Stimulated activated memory B cell treated with anti-CD40 and anti-IgM and Interleukin-4, amounts not matched to agents 10 μg/mL and 1 μg/mL and 100 μg/mL, for 72 hours (primary cell): ENCODE measurements at regions not wholly inside any gene's neighbourhood (a gene's known extent, or its start where the extent isn't known, plus 50 kb on each side); places are given as distances from the start of the nearest gene placed in this dataset.
"Not testable (repeated sequence)": the region's sequence is repeated elsewhere in the genome, so short reads cannot be mapped to it uniquely, and the experiment has no call there.

ENCODE experiments used
- ATAC-seq: fragments of 150-1000 bp; cut with Tn5 transposase; 2 replicates; pipeline ENCODE4 v1.10.0; 2021
- H3K27ac Mint-ChIP-seq: one replicate; pipeline ENCODE4 v1.8.0; 2022; ENCODE audit warnings: mild to moderate bottlenecking, mixed read lengths
- H3K27me3 Mint-ChIP-seq: one replicate; pipeline ENCODE4 v1.8.0; 2022; ENCODE audit warnings: mixed read lengths
- H3K36me3 Mint-ChIP-seq: one replicate; pipeline ENCODE4 v1.8.0; 2022; ENCODE audit warnings: mixed read lengths
- H3K4me1 Mint-ChIP-seq: one replicate; pipeline ENCODE4 v1.8.0; 2022; ENCODE audit warnings: mixed read lengths
- H3K4me3 Mint-ChIP-seq: one replicate; pipeline ENCODE4 v1.8.0; 2022; ENCODE audit warnings: mild to moderate bottlenecking, moderate library complexity, mixed read lengths
- H3K9me3 Mint-ChIP-seq: one replicate; pipeline ENCODE4 v1.8.0; 2022; ENCODE audit warnings: mixed read lengths

DNA sequence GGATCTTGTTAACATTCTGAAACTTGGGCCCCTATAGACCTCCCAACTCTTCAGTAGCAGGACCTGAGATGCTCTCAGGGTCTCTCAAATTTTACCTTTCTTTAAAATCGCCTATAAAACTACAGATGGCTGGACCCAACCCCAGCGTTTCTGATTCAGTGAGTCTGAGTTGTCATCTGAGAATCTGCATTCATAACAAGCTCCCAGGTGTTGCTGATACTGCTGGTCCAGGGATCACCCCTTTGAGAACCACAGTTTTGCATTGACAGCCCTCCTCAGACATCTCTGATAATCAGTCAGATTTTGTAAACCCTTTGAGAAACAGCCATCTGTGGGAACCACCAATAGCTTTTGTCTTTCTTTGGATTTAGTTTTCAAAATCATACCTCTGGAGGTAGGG lies 315.8 kb downstream of the CYRIA start:
- Mint-ChIP-seq H3K36me3 (no peaks in the 10 kb centered on the region), H3K4me3 (no peak overlapping the region), H3K9me3 (peaks cover 17% of the 10 kb centered on the region), H3K27me3 (no peaks in the 10 kb centered on the region), H3K27ac (no peak overlapping the region), H3K4me1 (no peaks in the 10 kb centered on the region)
- ATAC-seq, result no peak

DNA sequence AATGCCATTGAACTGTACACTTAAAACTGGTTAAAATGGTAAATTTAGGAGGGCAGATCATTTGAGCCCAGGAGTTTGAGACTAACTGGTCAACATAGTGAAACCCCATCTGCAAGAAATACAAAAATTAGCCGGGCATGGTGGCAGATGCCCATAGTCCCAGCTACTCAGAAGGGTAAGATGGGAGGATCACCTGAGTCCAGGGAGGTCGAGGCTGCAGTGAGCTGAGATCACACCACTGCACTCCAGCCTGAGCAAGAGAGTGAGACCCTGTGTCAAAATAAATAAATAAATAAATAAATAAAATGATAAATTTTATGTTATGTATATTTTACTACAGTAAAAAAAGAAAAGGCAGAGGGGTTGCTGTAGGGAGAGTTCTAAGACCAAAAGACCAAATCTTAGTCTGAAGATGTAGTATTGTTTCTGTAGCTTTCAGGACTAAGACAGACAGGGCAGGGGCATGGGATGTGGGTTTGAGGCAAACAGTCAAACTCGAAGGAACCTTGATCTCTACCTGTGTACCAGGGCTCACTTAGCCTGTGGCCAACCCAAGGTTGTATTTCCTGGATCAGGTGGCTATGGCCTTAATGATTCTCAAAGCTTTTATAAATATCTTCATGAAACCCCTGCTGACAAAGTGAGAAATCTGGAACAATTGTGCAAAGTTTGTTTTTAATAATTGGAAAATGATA lies 316.7 kb downstream of the CYRIA start:
- no peaks in the 10 kb centered on the region for H3K36me3 Mint-ChIP-seq
- ATAC-seq, result no peak
- no peak overlapping the region for H3K4me3 Mint-ChIP-seq
- peaks cover 15% of the 10 kb centered on the region for H3K9me3 Mint-ChIP-seq
- H3K4me1 Mint-ChIP-seq, result no peaks in the 10 kb centered on the region
- no peak overlapping the region for H3K27ac Mint-ChIP-seq
- H3K27me3 Mint-ChIP-seq, result no peaks in the 10 kb centered on the region

DNA sequence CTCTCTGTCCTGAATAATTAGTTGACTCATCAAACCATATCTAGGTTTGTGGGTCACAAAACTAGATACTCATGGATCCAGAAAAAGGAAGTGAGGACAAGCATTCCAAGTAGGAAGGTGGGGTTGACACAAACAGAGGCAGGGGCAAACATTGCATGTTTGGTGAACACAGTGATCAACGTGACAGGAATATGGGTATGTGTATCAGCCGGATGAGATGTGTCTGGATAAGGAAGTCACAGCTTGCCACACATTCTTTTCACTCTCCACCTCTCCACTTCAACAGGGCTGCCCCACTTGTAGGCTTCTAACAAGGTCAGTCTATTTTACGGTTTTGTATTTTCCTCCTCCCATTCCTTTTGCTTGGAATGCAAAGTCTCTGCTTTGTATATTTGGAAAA lies 319.0 kb downstream of the CYRIA start:
- H3K4me1 Mint-ChIP-seq, result no peaks in the 10 kb centered on the region
- H3K27me3 Mint-ChIP-seq, result no peaks in the 10 kb centered on the region
- H3K27ac Mint-ChIP-seq, result no peak overlapping the region
- no peak overlapping the region for H3K4me3 Mint-ChIP-seq
- ATAC-seq, result no peak
- H3K9me3 Mint-ChIP-seq, result peaks cover 11% of the 10 kb centered on the region
- no peaks in the 10 kb centered on the region for H3K36me3 Mint-ChIP-seq

GRCh38 chr2:16345231-16345630 lies 320.4 kb downstream of the CYRIA start:
- not testable (repeated sequence) for H3K27ac Mint-ChIP-seq, H3K36me3 Mint-ChIP-seq, H3K4me3 Mint-ChIP-seq, H3K4me1 Mint-ChIP-seq, H3K9me3 Mint-ChIP-seq, H3K27me3 Mint-ChIP-seq, ATAC-seq

GRCh38 chr2:16339206-16339605 lies 326.4 kb downstream of the CYRIA start:
- Mint-ChIP-seq H3K9me3 (peaks cover 10% of the 10 kb centered on the region), H3K36me3 (no peaks in the 10 kb centered on the region), H3K27ac (no peak overlapping the region), H3K4me1 (no peaks in the 10 kb centered on the region), H3K4me3 (no peak overlapping the region), H3K27me3 (no peaks in the 10 kb centered on the region)
- ATAC-seq, result no peak

DNA sequence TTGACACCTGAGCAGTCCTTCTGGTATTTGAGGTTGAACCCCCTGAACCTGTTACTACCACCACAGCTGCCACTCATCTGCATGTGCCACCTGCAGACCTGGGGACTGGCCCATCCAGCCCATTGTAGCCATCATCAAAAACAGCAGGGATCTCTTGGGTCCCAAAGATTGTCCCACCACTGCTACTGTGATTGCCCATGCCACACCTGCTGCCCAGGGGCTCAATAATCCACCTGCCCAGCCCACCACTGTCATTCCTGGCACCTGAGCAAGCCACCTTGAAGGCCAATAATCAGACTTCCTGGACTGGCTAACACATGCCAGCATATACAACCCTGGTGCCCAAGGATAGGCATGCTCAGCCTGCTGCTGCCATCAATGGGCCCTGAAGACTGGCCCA lies 327.6 kb downstream of the CYRIA start:
- Mint-ChIP-seq H3K4me1 (no peaks in the 10 kb centered on the region), H3K27ac (no peak overlapping the region), H3K4me3 (no peak overlapping the region), H3K27me3 (no peaks in the 10 kb centered on the region), H3K9me3 (peaks cover 10% of the 10 kb centered on the region), H3K36me3 (no peaks in the 10 kb centered on the region)
- no peak for ATAC-seq

DNA sequence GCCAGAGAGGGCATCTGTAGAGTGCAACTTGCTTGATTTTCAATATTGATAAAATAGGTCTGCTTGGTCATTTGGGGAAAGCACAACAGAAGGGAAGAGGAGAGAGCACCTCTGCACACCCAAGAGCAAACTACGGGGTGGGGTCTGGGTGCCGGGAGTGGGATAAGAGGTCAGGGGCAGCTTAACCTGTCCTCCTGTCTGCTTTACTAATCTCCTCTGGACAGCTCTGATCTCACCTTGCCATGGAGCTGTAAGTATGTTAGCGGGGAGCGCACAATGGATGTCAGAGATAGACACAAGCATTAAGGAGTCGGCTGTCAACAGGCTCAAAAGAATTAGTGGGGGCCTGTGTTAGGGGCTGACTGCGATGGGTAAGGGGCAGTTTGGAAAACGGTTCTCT lies 328.7 kb downstream of the CYRIA start:
- Mint-ChIP-seq H3K9me3 (peaks cover 14% of the 10 kb centered on the region), H3K4me1 (no peaks in the 10 kb centered on the region), H3K27me3 (no peaks in the 10 kb centered on the region), H3K4me3 (no peak overlapping the region), H3K27ac (no peak overlapping the region), H3K36me3 (no peaks in the 10 kb centered on the region)
- ATAC-seq, result no peak

DNA sequence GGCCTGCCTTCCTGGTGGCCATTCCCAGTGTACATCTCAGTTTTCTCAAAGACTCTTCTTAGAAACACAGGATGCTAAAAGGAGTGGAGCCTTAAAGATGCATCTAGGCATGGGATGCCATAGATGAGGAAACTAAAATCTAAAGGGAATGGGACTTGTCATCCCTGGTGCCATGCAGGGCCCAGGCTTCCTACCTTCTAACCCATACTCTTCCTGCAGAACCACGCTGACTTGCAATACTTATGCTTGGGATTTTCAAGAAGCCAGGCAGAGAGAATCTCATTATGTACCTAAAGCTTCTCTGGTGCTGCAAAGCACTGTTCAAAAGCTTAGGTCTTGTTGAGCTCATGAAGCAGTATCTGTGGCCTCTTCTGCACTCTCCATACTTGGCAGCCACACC lies 329.1 kb downstream of the CYRIA start:
- H3K4me1 Mint-ChIP-seq, result no peaks in the 10 kb centered on the region

DNA sequence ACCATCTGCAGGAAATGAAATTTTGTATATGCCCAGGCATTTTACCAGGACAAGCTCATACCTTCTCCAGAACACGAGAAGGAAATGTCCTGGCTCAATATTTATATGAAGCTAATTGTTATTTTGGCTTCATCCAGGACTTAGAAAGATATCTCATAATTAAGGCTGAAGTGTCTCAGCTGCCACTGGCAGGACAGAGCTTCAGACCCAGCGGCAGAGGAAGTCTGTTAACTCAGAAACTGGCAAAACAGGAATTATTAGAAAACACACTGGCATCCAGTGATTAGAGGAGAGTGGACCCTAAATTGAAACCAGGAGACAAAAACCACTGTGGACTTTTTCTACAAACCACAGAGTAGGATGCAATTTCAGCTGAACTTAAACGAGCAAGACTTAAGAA lies 329.7 kb downstream of the CYRIA start:
- Mint-ChIP-seq H3K4me1 (no peaks in the 10 kb centered on the region), H3K36me3 (no peaks in the 10 kb centered on the region), H3K27ac (no peak overlapping the region), H3K4me3 (no peak overlapping the region), H3K9me3 (peaks cover 14% of the 10 kb centered on the region), H3K27me3 (peaks cover under 1% of the 10 kb centered on the region)
- ATAC-seq, result no peak

More for the DNA sequence above, 329.1 kb downstream of the CYRIA start:
- ATAC-seq, result no peak
- peaks cover 14% of the 10 kb centered on the region for H3K9me3 Mint-ChIP-seq
- H3K27me3 Mint-ChIP-seq, result no peaks in the 10 kb centered on the region
- H3K27ac Mint-ChIP-seq, result no peak overlapping the region
- no peak overlapping the region for H3K4me3 Mint-ChIP-seq
- no peaks in the 10 kb centered on the region for H3K36me3 Mint-ChIP-seq

DNA sequence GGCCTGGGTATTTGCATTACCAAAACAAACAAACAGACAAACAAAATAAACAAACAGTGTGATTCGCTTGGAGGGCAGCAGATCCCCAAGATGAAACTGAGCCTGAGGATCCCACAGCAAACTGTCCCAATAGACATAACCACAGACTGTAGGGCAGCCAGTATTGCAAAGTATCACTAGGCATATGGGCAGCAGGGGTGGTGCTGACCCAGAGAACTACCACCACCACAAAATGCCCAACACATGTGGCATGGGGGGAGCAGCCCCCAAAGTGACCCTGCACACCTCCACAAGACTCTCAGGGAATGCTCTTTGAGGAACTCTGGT lies 330.1 kb downstream of the CYRIA start:
- H3K27me3 Mint-ChIP-seq, result peaks cover 5% of the 10 kb centered on the region
- peaks cover 14% of the 10 kb centered on the region for H3K9me3 Mint-ChIP-seq
- H3K36me3 Mint-ChIP-seq, result no peaks in the 10 kb centered on the region
- H3K4me1 Mint-ChIP-seq, result no peaks in the 10 kb centered on the region
- no peak for ATAC-seq
- no peak overlapping the region for H3K27ac Mint-ChIP-seq
- no peak overlapping the region for H3K4me3 Mint-ChIP-seq

DNA sequence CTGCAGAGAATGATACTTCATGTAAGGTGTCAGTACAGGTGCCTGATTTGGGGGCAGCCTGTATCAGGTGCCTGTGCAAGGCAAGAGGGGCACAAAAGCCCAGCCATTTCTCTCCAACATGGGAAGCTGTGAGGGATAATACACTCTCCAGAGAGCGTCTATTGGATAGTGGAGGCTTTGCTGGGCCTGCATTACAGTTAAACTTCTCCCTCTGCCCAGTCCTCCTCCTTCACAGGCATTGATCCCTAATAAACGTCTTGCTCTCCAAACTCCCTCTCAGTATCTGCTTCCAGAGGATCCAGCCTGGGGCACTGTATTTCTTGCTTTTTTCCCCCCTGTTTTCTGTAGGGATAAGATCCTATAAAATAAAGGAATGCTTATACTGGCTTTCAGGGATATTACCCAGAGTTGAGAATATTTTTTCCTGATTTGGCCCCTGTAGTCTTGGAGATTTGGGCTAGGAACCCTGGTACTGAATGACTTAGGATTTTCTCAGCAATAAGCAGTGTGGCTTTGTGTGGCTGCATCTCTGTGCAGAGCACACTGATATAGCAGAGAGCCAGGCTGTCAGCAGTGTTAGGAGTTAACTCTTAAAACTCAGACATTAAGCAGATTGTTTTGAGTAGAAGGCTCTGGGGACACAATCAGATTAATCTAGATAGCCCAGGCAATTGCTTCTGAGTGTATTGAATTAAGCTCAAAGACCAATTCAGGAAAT lies 330.6 kb downstream of the CYRIA start:
- H3K27me3 Mint-ChIP-seq, result peaks cover 10% of the 10 kb centered on the region
- no peaks in the 10 kb centered on the region for H3K36me3 Mint-ChIP-seq
- no peak for ATAC-seq
- no peaks in the 10 kb centered on the region for H3K4me1 Mint-ChIP-seq
- peaks cover 13% of the 10 kb centered on the region for H3K9me3 Mint-ChIP-seq
- no peak overlapping the region for H3K4me3 Mint-ChIP-seq
- no peak overlapping the region for H3K27ac Mint-ChIP-seq

- peaks cover 15% of the 10 kb centered on the region for H3K27me3 Mint-ChIP-seq
- H3K27ac Mint-ChIP-seq, result no peak overlapping the region
- H3K4me1 Mint-ChIP-seq, result no peaks in the 10 kb centered on the region
- no peak overlapping the region for H3K4me3 Mint-ChIP-seq
- no peaks in the 10 kb centered on the region for H3K36me3 Mint-ChIP-seq
- ATAC-seq, result no peak
- H3K9me3 Mint-ChIP-seq, result peaks cover 9% of the 10 kb centered on the region
Measured at GRCh38 chr2:16334366-16334765, 331.3 kb downstream of the CYRIA start.

- no peak overlapping the region for H3K27ac Mint-ChIP-seq
- no peak for ATAC-seq
- H3K4me1 Mint-ChIP-seq, result no peaks in the 10 kb centered on the region
- H3K9me3 Mint-ChIP-seq, result peaks cover 9% of the 10 kb centered on the region
- no peaks in the 10 kb centered on the region for H3K36me3 Mint-ChIP-seq
- H3K27me3 Mint-ChIP-seq, result peaks cover 15% of the 10 kb centered on the region
- no peak overlapping the region for H3K4me3 Mint-ChIP-seq
Measured at GRCh38 chr2:16333681-16334080, 332.0 kb downstream of the CYRIA start.

DNA sequence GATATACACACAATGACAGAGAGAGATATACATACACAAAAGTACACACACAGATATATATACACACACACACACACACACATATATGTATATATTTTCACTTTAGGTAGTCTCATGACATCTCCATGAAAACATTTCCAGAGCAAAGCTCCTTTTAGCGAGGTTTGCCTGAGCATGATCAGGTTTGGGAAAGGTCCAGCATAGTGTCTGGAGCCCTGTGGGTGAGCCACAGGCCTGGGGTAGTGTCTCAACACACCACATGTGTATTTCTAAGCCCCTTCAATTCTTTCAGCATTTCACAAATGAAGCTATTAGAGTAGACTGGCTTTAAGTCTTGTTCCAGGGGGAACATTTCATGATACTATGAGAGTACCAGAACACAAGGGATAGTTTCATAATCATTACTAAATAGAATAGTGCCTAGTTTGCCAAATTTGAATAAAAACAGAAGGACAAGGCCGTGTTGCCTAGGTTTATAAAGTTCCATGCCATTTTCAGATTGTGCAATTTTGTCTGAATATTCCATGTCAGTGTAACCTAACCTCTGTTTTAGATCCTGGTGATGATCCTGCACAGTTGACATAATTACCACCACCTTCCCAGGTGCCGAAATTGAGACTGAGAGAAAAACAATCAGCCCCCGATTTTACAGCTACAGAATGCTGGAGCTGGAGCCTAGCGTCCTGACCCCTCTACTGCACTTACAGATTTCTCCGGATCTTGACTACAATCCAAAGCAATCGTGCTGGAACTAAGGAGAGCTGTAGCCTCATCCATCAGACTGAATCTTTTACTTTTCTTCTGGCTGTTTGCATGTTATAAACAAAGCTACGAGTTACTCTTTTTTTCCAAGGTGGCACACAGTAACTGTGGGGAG lies 332.7 kb downstream of the CYRIA start:
- Mint-ChIP-seq H3K36me3 (no peaks in the 10 kb centered on the region), H3K4me3 (no peak overlapping the region), H3K9me3 (peaks cover 4% of the 10 kb centered on the region), H3K27ac (no peak overlapping the region), H3K27me3 (peaks cover 15% of the 10 kb centered on the region), H3K4me1 (no peaks in the 10 kb centered on the region)
- no peak for ATAC-seq

DNA sequence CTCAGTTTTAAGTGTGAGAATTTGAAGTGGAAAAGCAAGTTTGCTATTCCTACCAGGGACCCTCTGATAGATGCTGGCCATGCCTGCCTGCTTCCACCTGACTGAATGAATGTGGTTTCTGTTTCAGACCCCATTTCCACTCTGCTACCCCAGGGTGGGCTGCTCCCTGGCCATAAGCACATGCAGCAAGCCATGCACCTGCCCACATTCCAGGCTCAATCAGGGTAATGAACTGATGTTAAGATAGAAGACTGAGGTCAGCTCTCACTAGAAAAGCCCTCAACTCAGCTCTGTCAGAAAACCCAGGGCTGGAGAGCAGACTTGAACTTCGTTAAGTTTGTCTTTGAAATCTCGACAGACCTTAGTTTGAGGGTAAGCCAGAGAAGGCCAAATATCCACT lies 333.9 kb downstream of the CYRIA start:
- Mint-ChIP-seq H3K36me3 (no peaks in the 10 kb centered on the region), H3K27ac (no peak overlapping the region), H3K9me3 (peaks cover 4% of the 10 kb centered on the region), H3K4me1 (no peaks in the 10 kb centered on the region), H3K4me3 (no peak overlapping the region), H3K27me3 (peaks cover 15% of the 10 kb centered on the region)
- ATAC-seq, result no peak

DNA sequence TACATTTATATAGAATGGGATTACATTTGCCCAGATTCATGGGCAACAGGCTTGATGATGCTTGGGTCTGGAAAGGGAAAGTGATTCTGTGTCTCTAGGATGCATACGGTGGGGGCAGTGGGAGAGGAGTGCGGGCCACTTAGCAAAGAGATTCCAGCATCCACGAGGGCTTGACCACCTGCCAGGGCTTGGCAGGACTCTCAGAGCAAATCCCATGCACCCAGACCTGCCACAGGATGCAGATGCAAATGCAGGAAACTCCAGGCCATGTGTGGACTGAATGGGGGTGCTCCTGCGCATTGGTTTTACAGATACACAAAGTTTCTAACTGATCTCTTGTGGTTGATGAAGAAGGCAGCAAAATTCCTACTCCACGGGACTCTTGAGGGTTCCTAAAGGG lies 334.7 kb downstream of the CYRIA start:
- no peak overlapping the region for H3K4me3 Mint-ChIP-seq
- H3K9me3 Mint-ChIP-seq, result peaks cover 4% of the 10 kb centered on the region
- peaks cover 15% of the 10 kb centered on the region for H3K27me3 Mint-ChIP-seq
- H3K27ac Mint-ChIP-seq, result no peak overlapping the region
- no peaks in the 10 kb centered on the region for H3K4me1 Mint-ChIP-seq
- ATAC-seq, result no peak
- no peaks in the 10 kb centered on the region for H3K36me3 Mint-ChIP-seq
